K562 (cell line): ENCODE measurements at regions not wholly inside any gene's neighbourhood (a gene's known extent, or its start where the extent isn't known, plus 50 kb on each side); places are given as distances from the start of the nearest gene placed in this dataset.

ENCODE experiments used
- PCBP1 ChIP-seq: fragments of 200-400 bp; formaldehyde crosslinking; IDR thresholded peaks from 2 replicates; pipeline ENCODE4 v1.6.1; 2018; ENCODE audit warnings: mild to moderate bottlenecking, low read depth, low read length; ENCODE audit not compliant: poor library complexity, severe bottlenecking
- POLR2AphosphoS2 ChIP-seq: IDR thresholded peaks from 2 replicates; pipeline ENCODE4 v1.6.1; 2012; ENCODE audit warnings: low read length, improper control_type of control experiment
- POLR2AphosphoS5 ChIP-seq: IDR thresholded peaks from 2 replicates; pipeline ENCODE4 v1.6.1; 2011; ENCODE audit warnings: mild to moderate bottlenecking, low read depth, low read length, moderate library complexity; ENCODE audit not compliant: control insufficient read depth, insufficient read depth
- STAT5B ChIP-seq: fragments of 250-450 bp; sonication (Bioruptor Pico); IDR thresholded peaks from 2 replicates; pipeline ENCODE4 v1.8.0; 2021; ENCODE audit warnings: mild to moderate bottlenecking, inconsistent platforms
- ZNF133 ChIP-seq: fragments of 250-450 bp; sonication (Bioruptor Pico); IDR thresholded peaks from 2 replicates; pipeline ENCODE4 v1.4.0; 2020; ENCODE audit warnings: mild to moderate bottlenecking

- TF ChIP-seq POLR2AphosphoS2 (no peak), POLR2AphosphoS5 (no peak), STAT5B (CRISPR knock-in tag) (no peak), ZNF133 (CRISPR knock-in tag) (no peak), PCBP1 (no peak)
Observed at GRCh38 chr10:124299696-124300095, 119.0 kb downstream of the OAT start.
